ENCODE measurements at regions not wholly inside any gene's neighbourhood (a gene's known extent, or its start where the extent isn't known, plus 50 kb on each side); places are given as distances from the start of the nearest gene placed in this dataset.
"Not testable (repeated sequence)": the region's sequence is repeated elsewhere in the genome, so short reads cannot be mapped to it uniquely, and the experiment has no call there.

GRCh38 chr3:170814822-170815221, 55.2 kb downstream of the RPL22L1 start:
- no peak for DNase-seq

GRCh38 chr3:170813266-170813665, 56.7 kb downstream of the RPL22L1 start:
- DNase-seq, result no peak

- DNase-seq, result peak; percentile 63
These were observed 57.9 kb downstream of the RPL22L1 start for GRCh38 chr3:170811928-170812591.

- DNase-seq, result no peak
These were observed 58.5 kb downstream of the RPL22L1 start for GRCh38 chr3:170811515-170811914.

GRCh38 chr3:170809975-170810357, 60.0 kb downstream of the RPL22L1 start:
- DNase-seq, result no peak

- DNase-seq, result peak; percentile 82
These were observed 60.7 kb downstream of the RPL22L1 start for GRCh38 chr3:170809007-170809974.

GRCh38 chr3:170808041-170808440, 62.0 kb downstream of the RPL22L1 start:
- DNase-seq, result no peak

- DNase-seq, result no peak
These were observed 63.3 kb downstream of the RPL22L1 start for GRCh38 chr3:170806676-170807075.

- DNase-seq, result no peak
These were observed 63.9 kb downstream of the RPL22L1 start for GRCh38 chr3:170806141-170806540.

GRCh38 chr3:170805296-170805695, 64.7 kb downstream of the RPL22L1 start:
- DNase-seq, result not testable (repeated sequence)

GRCh38 chr3:170804634-170805033, 65.4 kb downstream of the RPL22L1 start:
- DNase-seq, result not testable (repeated sequence)

GRCh38 chr3:170804078-170804477, 65.9 kb downstream of the RPL22L1 start:
- DNase-seq, result no peak

- peak; percentile 90 for DNase-seq
These were observed 67.5 kb downstream of the RPL22L1 start for GRCh38 chr3:170802164-170803151.

GRCh38 chr3:170801597-170801996, 68.4 kb downstream of the RPL22L1 start:
- no peak for DNase-seq

GRCh38 chr3:170800275-170800674, 69.7 kb downstream of the RPL22L1 start:
- not testable (repeated sequence) for DNase-seq

GRCh38 chr3:170799009-170799408, 71.0 kb downstream of the RPL22L1 start:
- DNase-seq, result no peak

GRCh38 chr3:170797685-170798084, 72.3 kb downstream of the RPL22L1 start:
- DNase-seq, result no peak

- no peak for DNase-seq
These were observed 77.5 kb downstream of the RPL22L1 start for GRCh38 chr3:170792471-170792870.

GRCh38 chr3:170790647-170791046, 79.3 kb downstream of the RPL22L1 start:
- DNase-seq, result no peak

GRCh38 chr3:170787464-170787863, 82.5 kb downstream of the RPL22L1 start:
- DNase-seq, result no peak

- no peak for DNase-seq
These were observed 84.5 kb downstream of the RPL22L1 start for GRCh38 chr3:170785454-170785853.

GRCh38 chr3:170784406-170784805, 85.6 kb downstream of the RPL22L1 start:
- no peak for DNase-seq

GRCh38 chr3:170780955-170781354, 89.0 kb downstream of the RPL22L1 start:
- no peak for DNase-seq

Data from kidney glomerular epithelial cell (primary cell).